OCI-LY1 (cell line): ENCODE measurements at regions not wholly inside any gene's neighbourhood (a gene's known extent, or its start where the extent isn't known, plus 50 kb on each side); places are given as distances from the start of the nearest gene placed in this dataset.

Experiments used
- CTCF ChIP-seq: fragments of 200-600 bp; sonication (generic), shearing (Covaris generic); IDR thresholded peaks from 2 replicates; pipeline ENCODE4 v1.5.1; 2017; ENCODE audit warnings: mild to moderate bottlenecking, antibody characterized with exemption, low read length, moderate library complexity, mixed read lengths
- EZH2 ChIP-seq: fragments of 200-600 bp; sonication (generic), shearing (Covaris generic); IDR thresholded peaks from 2 replicates; pipeline ENCODE4 v1.8.0; 2017; ENCODE audit warnings: borderline replicate concordance, mixed run types, mild to moderate bottlenecking, antibody characterized with exemption, low read length, moderate library complexity, mixed read lengths

DNA sequence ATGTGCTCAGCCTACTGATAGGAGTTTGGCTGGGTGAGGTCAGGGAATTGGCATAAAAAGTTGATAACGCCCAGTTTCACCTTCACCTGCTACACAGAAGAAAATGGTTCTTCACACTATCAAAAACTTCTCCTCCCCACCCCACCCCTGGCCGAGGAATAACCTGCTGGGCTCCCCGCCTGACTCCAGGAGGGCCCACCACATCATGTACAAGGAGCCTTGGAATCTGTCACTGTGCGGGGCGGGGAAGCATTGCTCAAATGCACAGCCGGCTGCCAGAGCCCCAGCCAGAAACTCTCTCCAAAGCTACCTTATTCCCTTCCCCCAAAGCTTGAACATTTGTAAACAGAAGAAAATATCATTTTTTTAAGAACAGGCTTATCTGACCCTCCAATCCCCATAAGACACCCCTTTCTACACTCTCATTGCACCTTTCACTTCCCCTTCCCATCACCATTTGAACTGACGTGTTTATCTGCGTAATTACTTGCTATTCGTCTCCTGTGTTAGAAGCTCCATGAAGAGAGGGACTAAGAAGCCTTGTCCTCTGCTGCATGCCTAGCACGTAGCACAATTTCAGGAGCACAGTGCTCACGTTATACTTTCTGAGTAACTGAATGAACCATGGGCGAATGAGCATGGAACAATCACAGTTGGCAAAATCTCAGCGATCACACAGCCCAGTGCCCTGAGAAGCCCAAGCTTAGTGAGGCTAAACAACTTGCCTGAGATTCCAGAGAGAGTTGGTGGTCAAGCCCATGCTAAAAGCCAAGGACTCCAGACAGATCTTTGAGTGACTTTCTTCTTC, 82.9 kb downstream of the HES1 start:
- TF ChIP-seq CTCF (no peak), EZH2 (no peak)
